NCI-H748 (cell line): ENCODE measurements at regions not wholly inside any gene's neighbourhood (a gene's known extent, or its start where the extent isn't known, plus 50 kb on each side); places are given as distances from the start of the nearest gene placed in this dataset.

Experiments
- DNase-seq: peaks from one replicate; lab custom pipeline; 2025; ENCODE audit not compliant: unreplicated experiment; lab: John Stamatoyannopoulos, UW

GRCh38 chr5:57695179-57695578, 212.6 kb upstream of the ACTBL2 start:
- DNase-seq = no peak

GRCh38 chr5:57693488-57694305, 211.1 kb upstream of the ACTBL2 start:
- no peak for DNase-seq

DNA sequence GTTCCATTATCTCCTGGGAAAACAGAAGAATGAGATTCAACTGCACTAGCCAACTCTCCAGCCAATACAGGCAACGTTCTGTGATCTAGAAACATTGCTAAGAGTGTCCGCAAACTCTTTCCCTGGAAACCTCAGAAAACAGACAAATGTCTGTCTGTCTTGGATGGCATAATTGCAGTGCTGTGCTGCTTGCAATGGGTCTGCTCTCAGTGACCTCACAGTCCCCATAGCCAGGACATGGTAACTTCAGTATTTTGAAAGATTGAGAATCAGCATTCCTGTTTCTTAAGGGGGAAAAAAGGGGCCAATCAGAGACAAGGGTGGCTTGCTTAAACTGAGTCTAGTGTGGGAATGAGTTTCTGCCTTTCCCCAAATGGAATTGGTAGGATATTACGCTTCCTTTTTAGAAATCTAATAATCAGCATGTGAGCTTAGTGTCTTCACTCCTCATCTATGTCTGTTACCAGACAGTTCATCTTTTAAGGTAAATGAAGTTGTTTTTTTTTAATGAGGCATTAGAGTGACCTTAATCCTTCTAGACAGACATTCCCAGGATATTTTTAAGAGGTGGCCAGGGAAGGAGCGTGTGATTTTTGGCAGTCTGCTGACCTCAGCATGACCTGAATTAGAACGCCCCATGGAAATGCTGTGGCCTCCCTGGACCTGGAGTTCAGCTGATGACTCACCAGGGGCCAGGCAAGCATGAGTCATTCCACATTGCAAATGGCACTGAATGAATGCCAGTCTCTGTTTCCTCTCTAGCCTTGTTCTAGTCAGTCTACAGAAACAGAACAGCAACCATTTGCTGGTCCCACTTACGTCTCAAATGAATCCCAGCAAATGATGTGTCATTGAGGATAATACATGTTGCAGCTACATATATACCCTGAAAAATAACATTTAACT, 210.2 kb upstream of the ACTBL2 start:
- DNase-seq = peak; percentile 13

- no peak for DNase-seq
These were observed 208.1 kb upstream of the ACTBL2 start for GRCh38 chr5:57690724-57691123.

DNA sequence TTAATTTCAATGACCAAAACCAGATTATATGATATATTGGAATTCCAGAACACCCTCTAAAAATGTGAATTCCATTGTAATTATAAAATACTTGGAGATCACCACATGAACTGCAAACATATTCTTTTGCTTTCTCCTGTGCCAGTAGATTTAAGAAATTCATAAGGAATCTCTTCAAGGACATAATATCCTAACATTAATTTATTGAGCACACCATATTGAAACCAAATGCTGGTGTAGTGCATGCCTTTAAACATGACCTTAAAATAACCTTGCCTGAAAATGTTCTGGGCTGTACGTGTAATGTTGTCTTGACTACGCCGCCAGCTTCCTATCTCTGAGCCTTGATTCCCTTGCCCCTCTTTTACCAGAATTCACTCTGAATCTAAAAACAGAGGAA, 205.0 kb upstream of the ACTBL2 start:
- DNase-seq = no peak

- DNase-seq = no peak
These were observed 203.1 kb upstream of the ACTBL2 start for GRCh38 chr5:57685516-57686255.

- no peak for DNase-seq
These were observed 201.7 kb upstream of the ACTBL2 start for GRCh38 chr5:57684299-57684702.

GRCh38 chr5:57683036-57683630, 200.5 kb upstream of the ACTBL2 start:
- no peak for DNase-seq

GRCh38 chr5:57681942-57682341, 199.3 kb upstream of the ACTBL2 start:
- no peak for DNase-seq

- no peak for DNase-seq
These were observed 198.1 kb upstream of the ACTBL2 start for GRCh38 chr5:57680686-57681085.

DNA sequence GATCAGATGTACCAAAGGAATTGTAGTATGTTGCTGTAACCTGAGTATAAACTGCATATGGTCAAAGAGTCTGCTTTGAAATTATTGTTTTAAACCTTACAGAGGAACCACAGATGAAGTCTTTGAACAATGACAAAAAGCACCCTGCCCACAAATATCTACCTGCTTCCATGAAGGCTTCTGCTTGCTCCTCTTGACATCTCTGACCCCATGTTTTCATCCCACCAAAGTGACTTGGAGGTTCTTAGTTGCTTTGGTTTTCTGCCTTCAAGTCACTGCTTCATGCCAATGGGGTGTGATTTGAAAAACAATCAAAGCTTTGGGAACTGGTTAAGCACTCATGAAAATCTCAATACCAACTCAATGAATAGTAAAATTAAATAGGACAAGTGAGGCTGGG, 194.6 kb upstream of the ACTBL2 start:
- DNase-seq = no peak

DNA sequence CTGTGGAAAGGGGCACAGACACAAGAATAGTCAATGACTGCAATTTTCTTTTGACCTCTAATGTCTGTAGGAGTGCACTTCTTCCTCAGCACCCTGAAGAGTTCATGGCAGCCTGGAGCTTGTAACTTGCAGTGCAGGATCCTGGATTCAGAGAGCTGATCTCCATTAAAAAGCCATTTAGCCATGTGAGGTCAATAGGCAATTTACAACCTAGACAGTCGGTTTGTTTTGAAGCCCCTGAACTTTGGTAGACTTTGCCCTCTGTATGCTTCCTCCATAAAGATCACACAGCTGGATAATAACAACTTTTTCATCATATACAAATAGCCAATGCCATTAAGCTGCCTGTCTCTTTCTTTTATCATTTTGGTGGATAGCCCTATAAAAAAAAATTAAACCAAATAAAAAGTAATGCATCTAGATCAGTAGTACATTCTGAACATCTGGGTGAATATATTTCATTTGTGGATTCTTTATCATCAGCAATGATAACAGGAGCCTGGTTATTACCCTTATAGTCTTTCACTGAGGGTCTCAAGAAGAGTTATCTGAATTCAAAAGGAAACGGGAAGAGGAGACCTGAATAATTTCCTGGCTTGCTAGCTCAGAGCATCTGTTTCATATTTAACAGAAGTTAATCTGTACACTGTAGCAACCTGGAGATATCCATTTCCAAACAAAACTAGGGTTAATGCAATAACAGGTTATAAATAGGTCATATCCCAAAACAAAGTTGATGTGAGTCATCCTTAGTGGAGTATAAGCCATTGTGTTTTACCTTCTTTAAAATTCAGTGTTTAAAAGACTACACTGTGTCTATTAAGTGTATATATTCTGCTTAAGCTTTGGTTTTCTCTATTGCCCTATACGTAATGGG, 193.8 kb upstream of the ACTBL2 start:
- peak; percentile 49 for DNase-seq

DNA sequence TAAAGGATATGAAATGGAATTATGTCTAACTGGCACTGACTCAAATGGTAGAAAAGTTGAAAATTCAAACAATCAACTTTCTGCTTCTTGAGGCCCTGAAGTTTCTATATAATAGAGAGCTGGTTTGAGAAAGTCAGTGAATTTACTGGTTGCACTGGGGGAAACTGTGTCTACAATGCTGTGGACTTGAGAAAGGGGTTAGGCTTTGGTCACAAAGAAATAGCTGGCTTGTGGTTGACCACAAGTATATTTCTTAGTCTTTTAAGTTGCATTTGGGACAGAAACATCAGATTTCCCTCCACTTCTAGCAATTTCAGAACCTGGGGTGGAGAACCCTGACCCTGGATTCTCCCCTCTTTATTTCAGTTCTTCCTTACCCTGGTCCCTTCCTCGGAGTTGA, 192.6 kb upstream of the ACTBL2 start:
- DNase-seq = no peak

DNA sequence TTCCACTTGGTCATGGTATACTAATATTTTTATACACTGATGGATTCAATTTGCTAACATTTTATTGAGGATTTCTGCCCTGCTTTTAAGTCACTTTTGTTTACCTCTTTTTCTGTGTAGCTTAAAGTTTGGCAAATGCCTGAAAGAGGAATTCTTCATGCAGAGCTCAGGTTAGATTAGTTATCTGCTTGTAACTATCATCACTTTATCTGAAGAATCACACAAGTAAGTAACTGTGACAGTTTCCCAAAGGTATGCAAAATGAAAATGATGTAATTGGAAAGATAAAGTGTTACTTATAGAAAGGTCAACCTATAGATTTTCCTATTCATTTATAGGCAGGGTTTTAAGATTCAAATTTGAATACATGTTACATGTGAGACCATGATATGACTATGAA, 188.8 kb upstream of the ACTBL2 start:
- DNase-seq = no peak

DNA sequence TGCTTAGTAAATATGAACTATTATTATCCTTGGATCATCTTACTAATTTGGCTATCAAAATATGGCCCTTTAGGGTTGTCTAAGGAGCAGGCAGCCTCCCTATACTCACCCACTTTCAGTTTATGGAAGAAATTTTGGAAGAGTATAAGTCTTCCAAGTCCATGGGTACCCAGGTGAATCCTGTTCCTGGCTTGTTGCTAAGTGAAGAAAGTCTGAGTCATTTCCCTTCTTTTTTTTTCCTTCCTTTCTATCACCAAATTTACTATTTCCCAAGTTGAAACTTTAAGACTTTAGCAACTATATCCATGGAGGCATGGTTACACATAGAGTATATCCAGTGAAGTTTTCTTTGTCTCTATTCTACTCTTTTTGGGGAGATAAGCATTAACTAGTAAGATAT, 184.0 kb upstream of the ACTBL2 start:
- DNase-seq = no peak

GRCh38 chr5:57665146-57665936, 182.7 kb upstream of the ACTBL2 start:
- no peak for DNase-seq

GRCh38 chr5:57664700-57665099, 182.1 kb upstream of the ACTBL2 start:
- DNase-seq = peak; percentile 14

GRCh38 chr5:57663466-57663865, 180.9 kb upstream of the ACTBL2 start:
- no peak for DNase-seq

- DNase-seq = no peak
These were observed 180.4 kb upstream of the ACTBL2 start for GRCh38 chr5:57662991-57663390.
